ENCODE measurements at regions not wholly inside any gene's neighbourhood (a gene's known extent, or its start where the extent isn't known, plus 50 kb on each side); places are given as distances from the start of the nearest gene placed in this dataset.

DNA sequence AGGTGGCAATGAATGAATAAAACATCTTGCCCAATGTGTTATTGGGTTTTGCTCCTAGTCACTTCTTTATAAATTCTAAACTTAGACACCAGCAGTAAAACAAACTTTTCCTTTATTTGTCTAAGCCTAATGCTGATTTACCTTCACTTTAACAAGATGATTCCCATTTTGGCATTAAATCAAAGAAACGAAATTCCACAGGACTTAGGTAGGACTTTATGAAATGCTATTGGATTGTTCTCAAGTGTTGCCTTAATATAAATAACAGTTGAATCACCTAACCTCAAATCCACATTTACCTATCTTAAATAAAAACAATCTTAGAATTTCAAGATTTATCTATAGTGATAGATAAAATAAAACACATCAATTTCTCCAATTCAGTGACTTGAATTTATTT is 831.8 kb downstream of the EPHA7 start:
- H2BK20ac ChIP-seq (ENCODE audit: low read depth, low read length, poor library complexity, severe bottlenecking): no peak overlapping the region
- H3K79me1 ChIP-seq (ENCODE audit: insufficient read depth, low read depth, low read length, poor library complexity, severe bottlenecking): no peaks in the 10 kb centered on the region
- no peak overlapping the region for H3K9ac ChIP-seq (ENCODE audit: extremely low read depth, insufficient read length, low read length)
- WGBS (ENCODE audit: extremely low coverage, insufficient read length, low lambda C conversion rate): no CpG with 5 or more reads among the region's 1 CpG
- Mint-ChIP-seq H3K4me1 (no peaks in the 10 kb centered on the region), H3K9me3 (no peaks in the 10 kb centered on the region; a peak in 1 of 5 replicates), H3K27me3 (ENCODE audit: low read depth) (no peaks in the 10 kb centered on the region), H3K36me3 (ENCODE audit: insufficient read depth in 1 of 3, low read depth in 3 of 3) (no peaks in the 10 kb centered on the region), H3K27ac (no peak overlapping the region), H3K4me3 (no peak overlapping the region)
- H2AK5ac ChIP-seq (ENCODE audit: insufficient read length, low read length): no peak overlapping the region
- H2BK120ac ChIP-seq (ENCODE audit: low read depth, low read length, poor library complexity, severe bottlenecking): no peak overlapping the region
- H3K14ac ChIP-seq (ENCODE audit: insufficient read depth, low read length): no peak overlapping the region
- no peaks in the 10 kb centered on the region for H3K9me3 ChIP-seq (ENCODE audit: control insufficient read depth, low read depth, low read length)
- no peak overlapping the region for H3K27ac ChIP-seq (ENCODE audit: insufficient read length, low read depth, low read length)
- TF ChIP-seq, protein P1, sequence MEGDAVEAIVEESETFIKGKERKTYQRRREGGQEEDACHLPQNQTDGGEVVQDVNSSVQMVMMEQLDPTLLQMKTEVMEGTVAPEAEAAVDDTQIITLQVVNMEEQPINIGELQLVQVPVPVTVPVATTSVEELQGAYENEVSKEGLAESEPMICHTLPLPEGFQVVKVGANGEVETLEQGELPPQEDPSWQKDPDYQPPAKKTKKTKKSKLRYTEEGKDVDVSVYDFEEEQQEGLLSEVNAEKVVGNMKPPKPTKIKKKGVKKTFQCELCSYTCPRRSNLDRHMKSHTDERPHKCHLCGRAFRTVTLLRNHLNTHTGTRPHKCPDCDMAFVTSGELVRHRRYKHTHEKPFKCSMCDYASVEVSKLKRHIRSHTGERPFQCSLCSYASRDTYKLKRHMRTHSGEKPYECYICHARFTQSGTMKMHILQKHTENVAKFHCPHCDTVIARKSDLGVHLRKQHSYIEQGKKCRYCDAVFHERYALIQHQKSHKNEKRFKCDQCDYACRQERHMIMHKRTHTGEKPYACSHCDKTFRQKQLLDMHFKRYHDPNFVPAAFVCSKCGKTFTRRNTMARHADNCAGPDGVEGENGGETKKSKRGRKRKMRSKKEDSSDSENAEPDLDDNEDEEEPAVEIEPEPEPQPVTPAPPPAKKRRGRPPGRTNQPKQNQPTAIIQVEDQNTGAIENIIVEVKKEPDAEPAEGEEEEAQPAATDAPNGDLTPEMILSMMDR (conservative IDR thresholded peaks at IDR 0.05): no peak
- no peaks in the 10 kb centered on the region for H3K23me2 ChIP-seq (ENCODE audit: insufficient read length, low read depth, low read length, poor library complexity, severe bottlenecking)
- no peak overlapping the region for H4K5ac ChIP-seq (ENCODE audit: insufficient read length, low read depth, low read length)
- no peak overlapping the region for H2BK15ac ChIP-seq (ENCODE audit: low read depth, low read length)
- H3K4ac ChIP-seq (ENCODE audit: low read depth, low read length): no peak overlapping the region
- no peaks in the 10 kb centered on the region for H3K27me3 ChIP-seq (ENCODE audit: insufficient read depth, low read length)
- no peak for DNase-seq
- H2BK12ac ChIP-seq (ENCODE audit: insufficient read length, low read depth, low read length): no peak overlapping the region
- no peaks in the 10 kb centered on the region for H3K4me1 ChIP-seq (ENCODE audit: insufficient read depth, low read length)
- no peak overlapping the region for H4K91ac ChIP-seq (ENCODE audit: insufficient read length, low read depth, low read length)
- no peaks in the 10 kb centered on the region for H3K79me2 ChIP-seq (ENCODE audit: insufficient read depth, low read length)
- H3K4me2 ChIP-seq (ENCODE audit: insufficient read depth, insufficient read length, low read length): no peak overlapping the region
- no peak overlapping the region for H4K8ac ChIP-seq (replicated peaks; ENCODE audit: insufficient read length, low read depth, low read length)
- no peaks in the 10 kb centered on the region for H4K20me1 ChIP-seq (ENCODE audit: control insufficient read depth, insufficient read depth, insufficient read length)
- H3K18ac ChIP-seq (ENCODE audit: insufficient read length, low read depth, low read length): no peak overlapping the region
- no peak overlapping the region for H2AFZ ChIP-seq (ENCODE audit: low read length)
- no peak overlapping the region for H3T11ph ChIP-seq (ENCODE audit: low read length)
- H3K23ac ChIP-seq (ENCODE audit: insufficient read length, low read depth, low read length): no peak overlapping the region
- H3K56ac ChIP-seq (ENCODE audit: insufficient read length, low read depth, low read length): no peak overlapping the region
- H2BK5ac ChIP-seq (ENCODE audit: insufficient read length, low read length): no peak overlapping the region

All from H9 (cell line).